NCI-H1436 treated with DMSO at 0.1 percent for 48 hours (cell line): ENCODE measurements at regions not wholly inside any gene's neighbourhood (a gene's known extent, or its start where the extent isn't known, plus 50 kb on each side); places are given as distances from the start of the nearest gene placed in this dataset.
"Not testable (repeated sequence)": the region's sequence is repeated elsewhere in the genome, so short reads cannot be mapped to it uniquely, and the experiment has no call there.

Experiments
- DNase-seq: peaks from one replicate; lab custom pipeline; 2025; lab: John Stamatoyannopoulos, UW

DNA sequence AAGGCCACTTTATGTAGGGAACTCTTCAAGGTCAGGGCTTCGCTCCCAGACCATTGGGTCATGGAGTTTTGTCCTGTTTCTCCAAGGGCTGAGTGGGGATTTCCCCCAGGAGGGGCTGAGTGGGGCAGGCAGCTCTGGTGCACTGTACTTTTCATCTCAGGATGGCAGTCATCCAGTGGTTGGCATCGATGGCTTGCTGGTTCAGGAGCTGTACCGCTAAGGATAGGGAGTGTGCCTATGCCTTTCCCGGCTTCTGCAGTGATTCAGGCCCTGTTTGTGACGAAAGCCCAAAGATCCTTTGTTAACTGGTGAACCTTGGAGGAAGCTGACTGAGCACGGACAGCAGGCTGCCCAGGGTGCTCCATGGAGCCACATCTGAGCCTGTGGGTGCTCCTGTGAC, 100.1 kb upstream of the GADD45A start:
- no peak for DNase-seq

- DNase-seq = no peak
Observed at GRCh38 chr1:67586596-67586995, 98.4 kb upstream of the GADD45A start.

DNA sequence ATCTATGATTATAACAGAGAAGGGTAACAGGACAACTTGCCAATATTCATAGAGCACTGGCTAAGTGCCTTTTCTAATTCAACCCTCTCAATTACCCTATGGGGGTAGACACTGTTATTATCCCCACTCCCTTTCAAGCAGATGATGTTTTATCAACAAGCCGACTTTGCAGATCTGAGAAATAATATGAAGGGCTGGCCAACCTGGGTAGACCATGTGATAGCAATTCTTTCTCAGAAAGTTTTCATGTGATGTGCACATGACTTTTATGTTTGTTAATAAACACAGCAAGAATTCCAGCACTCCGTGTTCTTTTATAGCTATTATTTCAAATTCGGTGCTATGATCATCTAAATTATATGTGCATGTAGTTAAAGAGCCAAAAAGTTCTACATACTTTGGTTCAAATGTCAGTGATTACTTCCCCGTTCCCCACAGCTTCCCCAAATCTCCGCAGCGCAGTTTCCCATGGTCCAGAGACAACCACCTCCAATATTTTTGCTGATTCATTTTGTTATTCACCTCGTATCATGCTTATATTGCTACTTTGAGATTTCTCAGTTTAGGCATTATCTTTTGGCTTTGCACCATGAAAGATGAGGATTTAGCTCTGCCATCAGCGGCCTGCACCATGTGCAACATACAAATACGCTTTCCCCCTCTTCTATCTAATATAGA, 96.7 kb upstream of the GADD45A start:
- DNase-seq = no peak

- DNase-seq = no peak
Observed at GRCh38 chr1:67589519-67590233, 95.3 kb upstream of the GADD45A start.

DNA sequence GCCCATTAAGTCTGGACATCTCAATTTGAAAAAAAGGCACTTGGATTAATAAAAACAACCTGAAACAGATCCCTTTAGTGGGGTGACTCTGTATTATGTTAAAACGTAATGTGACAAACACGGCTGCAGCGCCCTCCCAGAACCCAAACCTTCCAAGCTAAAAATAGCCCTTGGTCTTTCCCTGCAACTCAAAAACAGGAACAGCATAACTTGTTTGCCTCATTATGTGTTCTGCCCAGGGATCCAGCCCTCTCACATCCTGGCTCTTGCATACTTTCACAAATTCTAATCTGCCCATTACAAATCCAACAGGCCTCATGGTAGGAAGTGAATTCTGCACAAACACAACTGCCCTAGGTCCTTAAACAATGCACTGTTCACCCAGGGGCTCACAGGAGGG, 94.7 kb upstream of the GADD45A start:
- DNase-seq = no peak

DNA sequence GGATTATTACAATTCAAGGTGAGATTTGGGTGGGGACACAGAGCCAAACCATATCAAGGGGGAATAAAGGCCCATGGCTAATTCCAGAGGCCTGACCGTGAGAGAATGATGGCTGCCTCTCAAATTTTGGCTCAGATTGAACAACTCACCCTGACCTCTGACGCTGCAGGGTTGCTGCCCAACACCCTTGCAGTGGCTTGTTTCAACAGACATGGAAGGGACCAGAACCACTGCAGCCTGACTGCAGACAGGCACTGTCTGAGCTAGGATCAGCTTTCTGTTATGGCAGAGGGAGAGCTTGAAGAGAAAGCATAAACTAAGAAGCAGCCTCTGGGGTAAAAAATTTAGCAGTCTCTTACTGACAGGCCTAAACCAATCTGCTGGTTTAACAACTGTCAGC, 90.2 kb upstream of the GADD45A start:
- DNase-seq = no peak

DNA sequence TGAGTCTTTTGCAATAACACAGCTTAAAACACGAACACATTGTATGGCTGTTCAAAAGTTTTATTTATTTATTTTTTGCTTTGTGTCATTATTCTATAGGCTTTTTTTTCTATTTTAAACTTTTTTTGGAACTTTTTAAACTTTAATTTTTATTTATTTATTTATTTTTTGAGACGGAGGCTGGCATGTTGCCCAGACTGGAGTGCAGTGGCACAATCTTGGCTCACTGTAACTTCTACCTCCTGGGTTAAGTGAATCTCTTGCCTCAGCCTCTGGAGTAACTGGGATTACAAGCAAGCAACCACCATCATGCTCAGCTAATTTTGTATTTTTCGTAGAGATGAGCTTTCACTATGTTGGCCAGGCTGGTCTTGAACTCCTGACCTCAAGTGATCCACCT, 88.3 kb upstream of the GADD45A start:
- no peak for DNase-seq

GRCh38 chr1:67597336-67597735, 87.7 kb upstream of the GADD45A start:
- peak; percentile 50 for DNase-seq

DNA sequence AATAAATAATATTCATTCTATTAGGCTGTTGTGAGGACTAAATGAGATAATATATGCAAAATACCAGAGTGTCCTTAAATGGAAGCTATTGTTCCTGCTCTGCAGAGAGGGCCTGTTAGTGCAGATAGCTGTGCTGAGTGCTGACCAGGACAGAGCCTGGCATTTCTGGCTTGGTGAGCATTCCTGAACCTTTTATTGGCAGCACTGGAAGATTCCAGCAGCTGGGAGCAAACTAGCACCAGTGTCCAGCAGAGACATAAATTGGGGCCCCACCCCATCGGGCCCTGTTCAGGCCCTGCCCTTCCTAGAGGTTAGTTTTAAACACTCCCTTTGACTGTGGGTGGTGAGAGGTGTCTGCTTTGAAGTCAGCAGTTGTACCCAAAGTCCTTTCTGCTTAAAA, 85.9 kb upstream of the GADD45A start:
- DNase-seq = no peak

DNA sequence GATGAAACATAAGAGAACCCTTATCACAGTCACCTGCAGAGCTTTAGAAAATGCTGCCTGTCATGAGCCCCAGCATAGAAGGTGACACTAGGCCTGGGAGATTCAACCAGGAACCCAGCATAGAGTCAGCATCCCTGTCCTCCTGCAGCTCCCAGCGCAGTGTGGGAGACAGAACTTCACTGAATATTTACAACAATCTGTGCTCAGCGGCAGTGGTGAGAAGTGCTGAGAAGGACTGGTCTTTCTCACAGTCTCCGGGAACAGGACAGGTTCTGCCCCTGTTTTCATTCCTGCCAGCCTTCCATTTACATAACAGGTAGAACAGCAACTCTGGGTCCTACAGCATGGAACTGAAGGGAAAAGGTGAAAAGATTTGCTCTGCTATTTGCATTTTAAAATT, 83.5 kb upstream of the GADD45A start:
- DNase-seq = no peak

- DNase-seq = no peak
Observed at GRCh38 chr1:67601955-67602354, 83.0 kb upstream of the GADD45A start.

DNA sequence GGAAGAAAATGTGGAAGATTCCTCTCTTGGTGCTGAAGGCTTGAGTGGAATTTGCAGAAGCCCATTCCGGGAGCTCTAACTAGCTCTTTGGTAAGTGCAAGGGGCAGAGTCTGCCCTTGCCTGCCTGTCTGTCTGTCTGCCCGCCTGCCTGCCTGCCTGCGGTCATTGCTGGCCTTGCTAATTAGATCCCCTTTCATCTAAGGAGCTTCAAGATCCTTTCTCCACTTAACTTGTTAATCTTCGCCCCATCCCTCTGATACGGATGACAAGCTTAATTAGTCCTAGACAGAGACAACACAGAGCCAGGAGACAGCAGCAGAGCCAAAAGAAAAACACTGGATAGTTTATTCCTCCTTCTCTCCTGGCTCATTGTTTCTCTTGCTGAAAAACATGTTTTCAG, 80.2 kb upstream of the GADD45A start:
- DNase-seq = no peak

GRCh38 chr1:67605209-67605780, 79.7 kb upstream of the GADD45A start:
- DNase-seq = no peak

DNA sequence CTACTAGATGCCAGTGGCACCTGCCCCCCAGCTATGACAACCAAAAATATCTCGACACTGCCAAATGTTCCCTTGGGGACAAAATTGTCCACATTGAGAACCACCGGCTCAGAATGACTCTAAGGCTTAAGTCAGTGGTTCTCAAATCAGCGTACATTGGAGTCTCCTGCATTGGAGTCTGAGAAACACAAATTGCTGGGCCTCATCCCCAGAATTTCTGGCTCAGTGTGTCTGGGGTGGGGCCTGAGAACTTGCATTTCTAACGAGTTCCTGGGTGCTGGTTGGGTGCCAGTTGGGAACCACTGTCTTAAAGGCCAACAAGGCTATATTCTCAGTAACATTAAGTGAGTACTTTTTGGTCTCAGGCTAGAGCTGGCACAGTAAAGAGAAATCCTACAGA, 77.7 kb upstream of the GADD45A start:
- DNase-seq = no peak

DNA sequence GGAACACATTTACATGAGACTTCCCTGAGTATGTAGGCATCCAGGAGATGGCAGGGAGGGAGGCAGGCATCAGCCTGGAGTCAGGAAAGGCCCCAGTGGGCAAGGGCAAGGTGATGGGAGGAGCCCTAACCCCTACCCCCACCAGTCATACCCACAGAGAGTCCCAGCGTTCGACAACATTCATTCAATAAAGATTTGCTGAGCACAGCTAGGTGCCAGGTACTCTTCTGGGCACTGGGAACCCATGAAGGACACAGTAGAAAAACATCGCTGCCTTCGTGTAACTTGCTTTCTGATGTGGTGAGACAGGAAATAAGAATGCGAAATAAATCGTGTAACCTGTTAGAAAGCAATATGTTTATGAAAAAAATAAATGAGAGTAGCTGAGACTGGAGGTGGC, 77.3 kb upstream of the GADD45A start:
- no peak for DNase-seq

DNA sequence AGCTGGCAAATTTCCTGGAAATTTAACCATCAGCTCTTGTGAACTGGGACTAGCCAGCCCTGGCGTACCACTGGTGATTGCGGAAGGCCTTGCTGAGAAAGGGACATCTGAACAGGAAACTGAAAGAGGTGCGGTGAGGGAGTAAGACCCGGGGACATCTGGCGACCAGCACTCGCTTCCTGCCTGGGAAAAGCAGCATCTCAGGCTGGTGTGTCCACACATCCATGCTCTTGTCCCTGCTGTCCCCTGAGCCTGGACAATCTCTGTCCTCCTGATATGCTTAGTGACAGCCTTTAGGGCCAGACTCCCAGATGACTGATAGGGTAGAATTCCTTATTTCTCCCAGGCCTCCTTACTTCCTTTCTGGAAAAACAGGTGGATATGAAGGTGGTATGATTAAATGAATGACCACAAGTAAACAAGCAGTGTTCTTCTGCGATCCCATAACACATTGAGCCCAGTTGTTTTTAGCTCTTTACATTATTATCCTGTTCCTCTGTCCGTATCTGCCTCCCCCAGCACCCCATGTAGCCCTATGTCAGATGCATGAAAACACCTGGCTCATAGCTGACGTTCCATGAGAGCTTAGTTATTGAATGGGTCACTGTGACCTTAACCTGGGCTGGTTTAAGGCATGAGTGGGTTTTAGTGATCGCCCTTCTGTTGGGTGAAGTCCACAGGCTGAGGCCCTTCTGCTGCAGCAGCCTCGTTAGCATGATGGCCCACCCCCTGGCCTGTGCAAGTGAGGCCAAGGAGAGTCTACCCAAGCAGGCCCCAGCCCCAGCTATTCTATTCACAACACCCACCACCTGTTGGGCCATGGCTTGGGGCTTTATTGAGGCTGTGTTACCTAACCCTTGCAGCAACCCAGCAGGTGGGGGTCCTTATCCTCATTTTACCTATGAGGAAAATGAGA, 76.1 kb upstream of the GADD45A start:
- DNase-seq = no peak

GRCh38 chr1:67609577-67610341, 75.2 kb upstream of the GADD45A start:
- no peak for DNase-seq

DNA sequence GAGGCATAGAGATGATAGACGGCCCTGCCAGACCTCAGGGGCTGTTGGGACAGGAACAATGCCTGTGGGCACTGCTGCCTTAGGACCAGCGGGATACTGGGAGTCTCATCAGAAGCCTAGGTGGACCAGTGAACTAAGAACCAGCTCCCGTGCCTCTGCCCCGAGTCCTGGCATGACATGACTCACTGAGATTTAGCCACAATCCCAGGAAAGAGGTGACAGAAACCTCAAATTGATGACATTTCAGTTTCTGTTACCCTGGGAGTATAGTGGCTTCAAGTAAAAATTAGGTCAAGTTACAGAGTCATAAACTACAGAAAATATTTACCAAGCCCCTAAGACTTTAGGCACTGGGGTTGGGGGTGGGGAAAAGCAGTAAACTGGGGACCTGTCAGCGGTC, 74.6 kb upstream of the GADD45A start:
- DNase-seq = no peak

DNA sequence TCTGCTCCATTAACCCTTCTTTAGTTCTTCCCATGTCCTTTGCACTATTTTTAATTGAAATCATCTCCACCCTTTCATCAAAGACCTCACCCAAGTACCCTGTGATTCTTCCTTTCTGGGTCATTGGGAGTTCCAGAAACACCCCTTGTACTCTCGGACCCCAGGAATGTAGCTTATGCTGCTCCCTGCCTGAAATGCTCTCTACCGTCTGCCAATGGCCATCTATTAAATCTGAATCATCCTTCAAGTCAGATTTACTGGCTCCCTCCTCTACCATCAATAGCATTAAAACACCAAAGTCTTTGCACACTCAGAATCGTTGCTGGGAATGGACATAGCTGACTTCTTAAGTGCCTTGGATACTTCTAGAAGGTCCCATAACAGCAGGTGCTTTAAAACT, 73.2 kb upstream of the GADD45A start:
- no peak for DNase-seq

- no peak for DNase-seq
Observed at GRCh38 chr1:67612788-67613241, 72.2 kb upstream of the GADD45A start.

DNA sequence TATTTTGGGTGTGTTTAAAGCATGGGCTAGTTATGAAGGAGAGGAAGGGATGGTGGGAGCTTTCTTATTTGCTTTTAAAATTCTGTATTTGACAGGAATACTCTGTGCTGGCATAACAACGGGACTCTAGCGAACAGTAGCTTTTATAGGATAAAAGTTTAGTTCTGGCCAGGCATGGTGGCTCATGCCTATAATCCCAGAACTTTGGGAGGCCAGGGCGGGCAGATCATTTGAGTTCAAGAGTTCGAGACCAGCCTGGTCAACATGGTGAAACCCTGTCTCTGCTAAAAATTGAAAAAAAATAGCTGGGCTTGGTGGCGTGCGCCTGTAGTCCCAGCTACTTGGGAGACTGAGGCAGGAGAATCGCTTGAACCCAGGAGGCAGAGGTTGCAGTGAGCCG, 71.5 kb upstream of the GADD45A start:
- not testable (repeated sequence) for DNase-seq

DNA sequence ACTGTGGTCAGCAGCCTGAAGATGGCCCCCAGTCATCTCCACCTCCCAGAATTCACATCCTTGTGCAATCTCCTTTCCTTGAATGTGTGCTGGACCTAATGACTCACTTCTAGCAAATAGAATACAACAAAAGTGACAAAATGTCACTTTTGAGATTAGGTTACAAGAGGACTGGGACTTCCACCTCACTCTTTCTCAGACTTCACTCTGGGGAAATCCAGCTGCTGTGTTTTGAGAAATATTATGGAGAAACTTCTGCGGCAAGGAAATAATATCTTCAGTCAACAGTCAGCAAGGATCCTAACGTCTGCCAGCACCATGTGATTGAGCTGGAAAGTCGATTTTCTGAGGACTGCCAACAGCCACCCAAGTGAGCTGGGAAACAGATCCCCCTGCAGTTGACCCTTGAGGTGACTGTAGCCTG, 70.5 kb upstream of the GADD45A start:
- no peak for DNase-seq
